ENCODE measurements at regions not wholly inside any gene's neighbourhood (a gene's known extent, or its start where the extent isn't known, plus 50 kb on each side); places are given as distances from the start of the nearest gene placed in this dataset.
"Not testable (repeated sequence)": the region's sequence is repeated elsewhere in the genome, so short reads cannot be mapped to it uniquely, and the experiment has no call there.

DNA sequence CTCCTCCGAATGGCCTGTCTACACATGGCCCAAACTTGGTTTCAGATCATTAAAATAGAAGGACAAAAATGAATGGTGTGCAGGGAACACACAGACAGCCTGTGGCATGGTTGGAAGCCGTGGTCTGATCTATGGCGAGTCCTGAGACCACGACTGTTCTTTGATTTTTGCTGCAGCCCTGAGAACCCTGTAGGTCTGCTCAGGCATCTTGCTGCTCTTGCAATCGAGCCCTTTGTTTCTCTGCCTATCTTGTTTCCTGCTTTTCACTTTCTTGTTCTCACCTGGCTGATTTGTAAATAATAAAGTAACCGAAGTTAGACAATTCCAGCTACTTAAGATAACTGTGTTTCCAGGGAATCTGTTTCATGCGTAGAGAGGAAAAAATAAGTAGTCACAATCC, 54.1 kb upstream of the NBPF9 start:
- not testable (repeated sequence) for DNase-seq

DNA sequence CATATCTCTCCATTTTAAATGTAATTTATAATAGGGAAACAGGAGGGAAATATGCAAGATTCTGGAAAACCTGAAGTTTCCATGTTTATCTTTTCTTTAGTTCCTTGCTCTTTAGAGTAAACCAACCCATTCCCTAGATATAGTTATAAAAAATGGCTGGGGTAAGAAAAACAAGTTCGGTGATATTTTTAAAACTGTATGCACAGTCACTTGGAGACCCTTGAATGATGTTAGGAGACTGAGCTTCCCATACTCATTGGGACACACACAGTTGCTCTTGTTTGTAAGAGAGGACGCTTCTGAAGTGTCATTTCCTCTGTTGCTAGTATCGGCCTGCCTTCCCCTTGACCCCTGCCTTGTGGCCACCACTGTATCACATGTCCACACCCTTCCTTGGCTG, 55.0 kb upstream of the NBPF9 start:
- DNase-seq: not testable (repeated sequence)

GRCh38 chr1:149163063-149163444, 59.7 kb upstream of the NBPF9 start:
- not testable (repeated sequence) for DNase-seq

DNA sequence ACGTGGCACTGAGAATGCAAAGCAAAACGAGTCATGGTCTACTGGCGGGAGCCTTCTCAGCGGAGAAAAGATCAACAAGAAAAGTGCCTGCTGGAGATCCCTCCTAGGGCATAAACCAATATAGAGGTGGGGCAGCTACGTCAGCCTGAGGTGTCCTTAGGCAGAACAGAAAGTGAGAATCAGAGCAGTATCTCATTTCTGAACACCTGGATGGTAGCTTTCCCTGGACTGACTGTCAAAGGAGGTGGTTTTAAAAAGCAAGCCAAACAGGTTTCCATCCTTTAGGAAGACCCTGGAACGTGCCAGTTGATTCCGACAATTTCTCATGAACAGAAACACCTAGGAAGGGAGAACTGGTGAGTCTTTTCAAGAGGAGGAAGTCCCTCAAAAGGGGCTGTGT, 71.4 kb upstream of the NBPF9 start:
- peak; percentile 54 for DNase-seq

- peak; percentile 19 for DNase-seq
Observed at GRCh38 chr1:149175812-149176211, 72.5 kb upstream of the NBPF9 start.

- DNase-seq: peak; percentile 86
Observed at GRCh38 chr1:149176453-149177316, 73.3 kb upstream of the NBPF9 start.

- DNase-seq: not testable (repeated sequence)
Observed at GRCh38 chr1:149190742-149191141, 87.4 kb upstream of the NBPF9 start.

DNA sequence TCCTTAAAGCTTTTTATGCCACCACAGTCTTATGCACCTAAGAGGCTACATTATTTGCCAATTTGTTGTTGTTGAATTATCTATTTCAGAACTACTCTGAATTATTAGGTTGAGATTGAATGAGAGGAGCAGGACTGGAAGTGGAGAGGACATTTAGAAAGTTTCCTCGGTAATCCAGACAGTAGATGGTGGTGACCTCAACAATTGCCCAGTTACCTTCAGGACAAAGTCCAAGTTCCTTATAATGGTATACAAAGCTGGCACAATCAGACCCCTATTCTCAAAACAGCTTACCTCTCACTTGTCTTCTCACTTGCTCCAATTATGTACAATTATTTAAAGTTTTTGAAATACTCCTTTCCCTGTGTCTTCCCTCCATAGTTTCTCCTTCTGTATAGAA, 93.3 kb upstream of the NBPF9 start:
- not testable (repeated sequence) for DNase-seq

DNA sequence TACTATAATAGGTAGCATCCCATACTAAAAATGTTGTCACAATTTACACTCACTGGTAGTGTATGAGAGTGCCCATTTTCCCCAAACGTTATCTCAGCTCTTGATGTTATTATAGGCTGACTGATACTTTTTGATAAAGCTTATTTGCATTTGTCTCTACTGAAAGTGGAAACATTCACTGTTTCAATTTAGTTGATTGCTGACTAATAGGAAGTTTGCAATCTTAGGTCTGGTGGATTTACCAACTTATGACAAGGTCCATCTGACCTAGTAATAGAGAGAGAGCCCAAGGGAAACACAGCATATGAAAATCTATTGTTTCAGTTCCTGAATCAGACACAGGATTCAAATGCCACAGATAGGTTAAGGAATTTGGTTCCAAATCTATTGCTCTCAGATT, 97.2 kb upstream of the NBPF9 start:
- DNase-seq: not testable (repeated sequence)

GRCh38 chr1:149202283-149202682, 98.9 kb upstream of the NBPF9 start:
- not testable (repeated sequence) for DNase-seq

GRCh38 chr1:149204396-149204795, 101.0 kb upstream of the NBPF9 start:
- not testable (repeated sequence) for DNase-seq

- DNase-seq: not testable (repeated sequence)
Observed at GRCh38 chr1:149208836-149209235, 105.5 kb upstream of the NBPF9 start.

DNA sequence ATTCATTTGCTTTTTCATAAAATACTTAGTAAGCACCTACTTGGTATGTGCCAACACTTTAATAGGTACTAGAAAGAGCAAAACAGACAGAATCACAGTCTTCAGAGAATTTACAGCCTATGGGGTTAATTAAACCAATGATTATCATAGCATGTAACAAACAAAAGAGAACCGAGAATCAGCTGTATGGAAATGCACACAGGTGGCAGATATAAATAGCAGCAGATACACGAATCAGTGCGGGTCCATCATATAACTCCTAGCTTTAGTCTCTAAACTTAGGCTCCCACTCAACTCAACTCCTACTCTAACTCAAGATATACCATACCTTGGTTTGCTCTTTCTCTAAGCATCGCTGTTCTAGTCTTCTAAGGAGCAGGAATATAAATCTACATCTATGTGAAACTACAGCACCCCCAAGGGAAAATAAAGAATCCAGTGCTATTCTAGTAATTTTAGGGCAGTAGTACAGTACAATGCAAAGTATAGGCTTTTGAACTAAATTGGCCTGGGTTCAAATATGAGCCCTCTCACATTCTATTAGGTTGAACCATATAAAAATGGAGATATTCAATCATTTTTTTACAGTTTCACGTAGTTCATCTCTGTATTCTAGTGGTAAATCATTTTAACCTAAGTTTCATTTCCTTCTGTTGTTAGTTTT, 108.5 kb upstream of the NBPF9 start:
- DNase-seq: not testable (repeated sequence)

- DNase-seq: not testable (repeated sequence)
Observed at GRCh38 chr1:149212946-149213345, 109.6 kb upstream of the NBPF9 start.

DNA sequence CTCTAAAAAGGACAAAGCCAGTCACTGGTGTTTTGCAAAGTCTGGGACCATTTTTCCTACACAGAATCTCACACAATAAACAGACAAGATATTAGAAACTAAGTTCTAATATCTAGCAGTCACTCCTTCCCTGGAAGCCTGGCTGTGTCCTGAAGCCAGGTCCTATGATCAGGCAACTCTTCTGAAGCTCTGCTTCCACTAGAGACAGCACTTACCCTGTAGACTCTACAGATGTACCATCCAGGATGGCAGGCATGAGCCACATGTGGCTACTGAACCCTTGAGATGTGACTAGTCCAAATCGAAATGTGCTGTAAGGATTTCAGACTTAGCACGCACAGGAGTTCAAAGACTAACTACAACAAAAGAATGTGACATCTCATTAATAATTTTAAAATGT, 110.3 kb upstream of the NBPF9 start:
- not testable (repeated sequence) for DNase-seq

DNA sequence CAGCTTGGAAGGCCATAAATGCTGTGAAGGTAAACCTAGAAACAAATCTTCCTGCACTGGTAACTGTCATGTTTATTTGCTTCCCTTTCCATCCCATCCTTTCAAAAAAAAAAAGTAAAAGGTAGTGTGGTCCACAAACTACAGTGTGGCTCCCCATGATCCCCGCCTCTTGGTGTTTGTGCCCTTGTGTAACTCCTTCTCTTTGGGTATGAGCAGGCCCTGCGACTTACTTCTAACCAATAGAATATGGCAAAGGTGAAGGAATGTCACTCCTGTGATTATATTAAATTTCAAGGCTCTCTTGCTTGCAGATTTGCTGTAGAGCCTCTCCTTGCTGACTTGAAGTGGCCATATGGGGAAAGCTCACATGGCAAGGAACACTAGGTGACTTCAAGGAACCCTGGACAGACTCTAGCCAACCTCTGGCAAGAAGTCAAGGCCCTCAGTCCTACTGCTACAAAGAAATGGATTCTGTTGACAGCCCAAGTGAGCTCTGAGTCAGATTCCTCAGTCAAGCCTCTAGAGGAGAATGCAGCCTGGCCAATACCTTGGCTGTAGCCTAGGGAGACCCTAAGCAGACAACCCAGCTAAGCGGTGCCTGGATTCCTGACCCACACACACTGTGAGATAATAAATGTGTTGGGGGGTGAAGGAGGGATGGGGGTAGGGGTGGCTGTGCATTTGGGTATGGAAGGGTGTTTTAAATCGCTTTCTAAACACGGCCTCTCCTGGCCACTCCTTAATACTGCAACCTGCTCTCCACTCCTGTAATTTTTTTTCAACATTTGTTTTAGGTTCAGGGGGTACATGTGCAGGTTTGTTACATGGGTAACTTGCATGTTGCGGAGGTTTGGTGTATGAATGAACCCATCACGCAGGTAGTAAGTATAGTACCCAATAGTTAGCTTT, 115.0 kb upstream of the NBPF9 start:
- DNase-seq: not testable (repeated sequence)

GRCh38 chr1:149219539-149219938, 116.2 kb upstream of the NBPF9 start:
- DNase-seq: not testable (repeated sequence)

DNA sequence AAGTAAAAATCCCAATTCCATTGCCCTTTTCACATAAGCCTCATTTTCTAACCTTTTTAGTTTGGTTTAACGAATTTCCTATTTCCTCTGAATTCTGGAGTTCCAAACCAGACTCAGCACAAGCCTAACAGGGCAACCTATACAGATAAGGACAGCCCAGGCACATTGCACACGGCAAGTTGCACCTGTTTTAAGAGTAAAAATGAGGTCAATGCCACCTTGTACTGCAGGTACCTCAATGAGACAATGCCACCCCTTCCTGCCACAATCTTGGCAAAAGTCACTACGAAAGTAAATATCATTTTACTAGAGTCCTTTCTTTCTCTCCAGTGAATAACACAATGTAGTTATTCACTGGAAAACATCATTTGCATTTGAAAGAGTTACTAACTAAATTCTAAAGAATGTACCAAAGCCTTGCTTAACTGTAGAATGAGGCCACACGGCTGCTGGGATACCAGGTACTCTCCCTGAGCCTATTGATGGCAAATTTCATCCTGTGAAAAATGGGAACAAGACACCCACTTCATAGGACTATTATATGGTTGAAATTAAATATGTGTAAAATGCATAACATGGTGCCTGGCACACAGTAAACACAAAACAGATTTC, 117.2 kb upstream of the NBPF9 start:
- not testable (repeated sequence) for DNase-seq

GRCh38 chr1:149227933-149228665, 124.7 kb upstream of the NBPF9 start:
- not testable (repeated sequence) for DNase-seq

- DNase-seq: not testable (repeated sequence)
Observed at GRCh38 chr1:149228672-149229585, 125.6 kb upstream of the NBPF9 start.

GRCh38 chr1:149229813-149230212, 126.5 kb upstream of the NBPF9 start:
- DNase-seq: not testable (repeated sequence)
